ENCODE measurements at regions not wholly inside any gene's neighbourhood (a gene's known extent, or its start where the extent isn't known, plus 50 kb on each side); places are given as distances from the start of the nearest gene placed in this dataset.

- Histone ChIP-seq H3K4me1 (ENCODE audit: insufficient read depth, low read length, poor library complexity, severe bottlenecking) (peaks cover 4% of the 10 kb centered on the region), H3K27ac (ENCODE audit: low read depth, low read length, poor library complexity, severe bottlenecking) (no peak overlapping the region), H3K27me3 (replicated peaks; ENCODE audit: insufficient read depth, low read depth, low read length, poor library complexity) (no peaks in the 10 kb centered on the region), H3K4me3 (ENCODE audit: low read depth, low read length, poor library complexity, severe bottlenecking) (no peak overlapping the region), H3K36me3 (ENCODE audit: insufficient read depth, low read length, poor library complexity, severe bottlenecking) (no peaks in the 10 kb centered on the region), H3K9me3 (ENCODE audit: low read depth, low read length, poor library complexity, severe bottlenecking) (no peaks in the 10 kb centered on the region)
- intact Hi-C loops (cut with micrococcal nuclease; ENCODE audit: unreplicated experiment), result no loop called here
- ChIA-PET CTCF (no interaction called here), POLR2A (ENCODE audit: low non-redundant PET) (no interaction called here)
- TF ChIP-seq EZH2 (IDR thresholded peaks at IDR 0.05; ENCODE audit: borderline replicate concordance, low read depth, low read length, poor library complexity, severe bottlenecking), result no peak
- no peak for TF ChIP-seq CTCF (conservative IDR thresholded peaks at IDR 0.05; ENCODE audit: low read depth, low read length)
- no peak for DNase-seq (ENCODE audit: low spot score)
- BruUV-seq (replicated peaks), result no TSS peak
Measured at GRCh38 chr4:114287079-114287696, 307.7 kb upstream of the ARSJ start.

GRCh38 chr4:114296126-114296525, 302.5 kb upstream of the UGT8 start:
- Histone ChIP-seq H3K36me3 (ENCODE audit: insufficient read depth, low read length, poor library complexity, severe bottlenecking) (no peaks in the 10 kb centered on the region), H3K4me1 (ENCODE audit: insufficient read depth, low read length, poor library complexity, severe bottlenecking) (no peaks in the 10 kb centered on the region), H3K4me3 (ENCODE audit: low read depth, low read length, poor library complexity, severe bottlenecking) (no peak overlapping the region), H3K9me3 (ENCODE audit: low read depth, low read length, poor library complexity, severe bottlenecking) (no peaks in the 10 kb centered on the region), H3K27ac (ENCODE audit: low read depth, low read length, poor library complexity, severe bottlenecking) (no peak overlapping the region), H3K27me3 (replicated peaks; ENCODE audit: insufficient read depth, low read depth, low read length, poor library complexity) (no peaks in the 10 kb centered on the region)
- no peak for DNase-seq (ENCODE audit: low spot score)
- TF ChIP-seq CTCF (conservative IDR thresholded peaks at IDR 0.05; ENCODE audit: low read depth, low read length) (no peak), EZH2 (IDR thresholded peaks at IDR 0.05; ENCODE audit: borderline replicate concordance, low read depth, low read length, poor library complexity, severe bottlenecking) (no peak)
- intact Hi-C loops (cut with micrococcal nuclease; ENCODE audit: unreplicated experiment), result no loop called here
- no TSS peak for BruUV-seq (replicated peaks)
- ChIA-PET POLR2A (ENCODE audit: low non-redundant PET) (no interaction called here), CTCF (no interaction called here)

- CTCF ChIA-PET, result no interaction called here
- TF ChIP-seq EZH2 (IDR thresholded peaks at IDR 0.05; ENCODE audit: borderline replicate concordance, low read depth, low read length, poor library complexity, severe bottlenecking) (no peak), CTCF (conservative IDR thresholded peaks at IDR 0.05; ENCODE audit: low read depth, low read length) (no peak)
- no peak overlapping the region for H3K4me3 ChIP-seq (ENCODE audit: low read depth, low read length, poor library complexity, severe bottlenecking)
- no peaks in the 10 kb centered on the region for H3K4me1 ChIP-seq (ENCODE audit: insufficient read depth, low read length, poor library complexity, severe bottlenecking)
- H3K27me3 ChIP-seq (replicated peaks; ENCODE audit: insufficient read depth, low read depth, low read length, poor library complexity), result no peaks in the 10 kb centered on the region
- no peak overlapping the region for H3K27ac ChIP-seq (ENCODE audit: low read depth, low read length, poor library complexity, severe bottlenecking)
- POLR2A ChIA-PET (ENCODE audit: low non-redundant PET), result no interaction called here
- BruUV-seq (replicated peaks), result no TSS peak
- intact Hi-C loops (cut with micrococcal nuclease; ENCODE audit: unreplicated experiment), result no loop called here
- DNase-seq (ENCODE audit: low spot score), result no peak
- H3K36me3 ChIP-seq (ENCODE audit: insufficient read depth, low read length, poor library complexity, severe bottlenecking), result no peaks in the 10 kb centered on the region
- H3K9me3 ChIP-seq (ENCODE audit: low read depth, low read length, poor library complexity, severe bottlenecking), result no peaks in the 10 kb centered on the region
Measured at GRCh38 chr4:114302472-114302871, 296.1 kb upstream of the UGT8 start.
